ENCODE measurements at regions not wholly inside any gene's neighbourhood (a gene's known extent, or its start where the extent isn't known, plus 50 kb on each side); places are given as distances from the start of the nearest gene placed in this dataset.
"Not testable (repeated sequence)": the region's sequence is repeated elsewhere in the genome, so short reads cannot be mapped to it uniquely, and the experiment has no call there.

- no peak for DNase-seq
These were observed 830.8 kb downstream of the LUZP2 start for GRCh38 chr11:25327656-25328055.

- DNase-seq = no peak
These were observed 842.4 kb downstream of the LUZP2 start for GRCh38 chr11:25339281-25339680.

- no peak for DNase-seq
These were observed 852.7 kb downstream of the LUZP2 start for GRCh38 chr11:25349537-25349936.

GRCh38 chr11:25350899-25351803, 854.3 kb downstream of the LUZP2 start:
- no peak for DNase-seq

- no peak for DNase-seq
These were observed 860.3 kb downstream of the LUZP2 start for GRCh38 chr11:25357133-25357532.

- DNase-seq = no peak
These were observed 880.6 kb downstream of the LUZP2 start for GRCh38 chr11:25377466-25377865.

- DNase-seq = no peak
These were observed 900.0 kb downstream of the LUZP2 start for GRCh38 chr11:25396847-25397246.

GRCh38 chr11:25408146-25408545, 911.3 kb downstream of the LUZP2 start:
- no peak for DNase-seq

GRCh38 chr11:25415793-25416192, 916.1 kb upstream of the ANO3 start:
- no peak for DNase-seq

- no peak for DNase-seq
These were observed 908.3 kb upstream of the ANO3 start for GRCh38 chr11:25423436-25424199.

GRCh38 chr11:25432376-25432775, 899.6 kb upstream of the ANO3 start:
- no peak for DNase-seq

- no peak for DNase-seq
These were observed 896.7 kb upstream of the ANO3 start for GRCh38 chr11:25435197-25435596.

- DNase-seq = no peak
These were observed 895.6 kb upstream of the ANO3 start for GRCh38 chr11:25436326-25436725.

- DNase-seq = no peak
These were observed 890.5 kb upstream of the ANO3 start for GRCh38 chr11:25441421-25441820.

- DNase-seq = no peak
These were observed 882.8 kb upstream of the ANO3 start for GRCh38 chr11:25449091-25449490.

GRCh38 chr11:25453471-25453870, 878.5 kb upstream of the ANO3 start:
- no peak for DNase-seq

GRCh38 chr11:25456211-25456610, 875.7 kb upstream of the ANO3 start:
- DNase-seq = no peak

- DNase-seq = no peak
These were observed 847.9 kb upstream of the ANO3 start for GRCh38 chr11:25483915-25484635.

GRCh38 chr11:25485315-25485714, 846.6 kb upstream of the ANO3 start:
- DNase-seq = no peak

- not testable (repeated sequence) for DNase-seq
These were observed 845.6 kb upstream of the ANO3 start for GRCh38 chr11:25486338-25486737.

GRCh38 chr11:25488176-25488575, 843.8 kb upstream of the ANO3 start:
- not testable (repeated sequence) for DNase-seq

- DNase-seq = not testable (repeated sequence)
These were observed 830.5 kb upstream of the ANO3 start for GRCh38 chr11:25501426-25501825.

GRCh38 chr11:25515576-25515975, 816.4 kb upstream of the ANO3 start:
- DNase-seq = no peak
